Osteocyte (in vitro differentiated cells): ENCODE measurements at regions not wholly inside any gene's neighbourhood (a gene's known extent, or its start where the extent isn't known, plus 50 kb on each side); places are given as distances from the start of the nearest gene placed in this dataset.

ENCODE experiments used
- DNase-seq: peaks from one replicate; pipeline ENCODE4 v3.0.0; 2021; ENCODE audit warnings: mixed read lengths; ENCODE audit not compliant: unreplicated experiment; ENCODE audit errors: extremely low spot score
- H3K27ac Mint-ChIP-seq: one replicate; pipeline ENCODE4 v1.8.0; 2021; ENCODE audit warnings: mild to moderate bottlenecking, mixed read lengths; ENCODE audit not compliant: unreplicated experiment
- H3K27me3 Mint-ChIP-seq: one replicate; pipeline ENCODE4 v1.8.0; 2021; ENCODE audit warnings: mixed read lengths; ENCODE audit not compliant: unreplicated experiment
- H3K36me3 Mint-ChIP-seq: one replicate; pipeline ENCODE4 v1.8.0; 2021; ENCODE audit warnings: mixed read lengths; ENCODE audit not compliant: unreplicated experiment
- H3K4me1 Mint-ChIP-seq: one replicate; pipeline ENCODE4 v1.8.0; 2021; ENCODE audit warnings: mixed read lengths; ENCODE audit not compliant: unreplicated experiment
- H3K4me3 Mint-ChIP-seq: one replicate; pipeline ENCODE4 v1.8.0; 2021; ENCODE audit warnings: mild to moderate bottlenecking, moderate library complexity, mixed read lengths; ENCODE audit not compliant: unreplicated experiment
- H3K9me3 Mint-ChIP-seq: one replicate; pipeline ENCODE4 v1.8.0; 2021; ENCODE audit warnings: mixed read lengths; ENCODE audit not compliant: unreplicated experiment
- CTCF ChIP-seq: fragments of 200-600 bp; sonication (generic); IDR thresholded peaks from 2 replicates; pipeline ENCODE4 v1.5.0; 2021; ENCODE audit warnings: antibody characterized with exemption, mild to moderate bottlenecking, moderate library complexity

- DNase-seq, result no peak
- Mint-ChIP-seq H3K4me1 (no peaks in the 10 kb centered on the region), H3K27ac (no peak overlapping the region), H3K36me3 (no peaks in the 10 kb centered on the region), H3K4me3 (no peak overlapping the region), H3K27me3 (no peaks in the 10 kb centered on the region), H3K9me3 (no peaks in the 10 kb centered on the region)
- no peak for TF ChIP-seq CTCF
Measured at GRCh38 chr11:79942090-79942489, 501.3 kb upstream of the TENM4 start.

GRCh38 chr11:79940974-79941735 lies 500.3 kb upstream of the TENM4 start:
- no peak overlapping the region for H3K27ac Mint-ChIP-seq
- H3K4me1 Mint-ChIP-seq, result no peaks in the 10 kb centered on the region
- no peaks in the 10 kb centered on the region for H3K27me3 Mint-ChIP-seq
- no peak for DNase-seq
- no peak overlapping the region for H3K4me3 Mint-ChIP-seq
- TF ChIP-seq CTCF, result no peak
- H3K36me3 Mint-ChIP-seq, result no peaks in the 10 kb centered on the region
- peaks cover 4% of the 10 kb centered on the region for H3K9me3 Mint-ChIP-seq

- Mint-ChIP-seq H3K9me3 (peaks cover 4% of the 10 kb centered on the region), H3K27ac (no peak overlapping the region), H3K36me3 (no peaks in the 10 kb centered on the region), H3K4me1 (no peaks in the 10 kb centered on the region), H3K27me3 (no peaks in the 10 kb centered on the region), H3K4me3 (no peak overlapping the region)
- no peak for DNase-seq
- TF ChIP-seq CTCF, result no peak
Measured at GRCh38 chr11:79940165-79940564, 499.3 kb upstream of the TENM4 start.

GRCh38 chr11:79939111-79939510 lies 498.3 kb upstream of the TENM4 start:
- H3K4me3 Mint-ChIP-seq, result no peak overlapping the region
- no peak for TF ChIP-seq CTCF
- H3K27ac Mint-ChIP-seq, result no peak overlapping the region
- DNase-seq, result no peak
- no peaks in the 10 kb centered on the region for H3K36me3 Mint-ChIP-seq
- H3K4me1 Mint-ChIP-seq, result no peaks in the 10 kb centered on the region
- H3K9me3 Mint-ChIP-seq, result peaks cover 4% of the 10 kb centered on the region
- H3K27me3 Mint-ChIP-seq, result no peaks in the 10 kb centered on the region

GRCh38 chr11:79937676-79938334 lies 497.0 kb upstream of the TENM4 start:
- Mint-ChIP-seq H3K27ac (no peak overlapping the region), H3K27me3 (no peaks in the 10 kb centered on the region), H3K9me3 (peaks cover 4% of the 10 kb centered on the region), H3K4me3 (no peak overlapping the region), H3K4me1 (no peaks in the 10 kb centered on the region), H3K36me3 (no peaks in the 10 kb centered on the region)
- DNase-seq, result no peak
- no peak for TF ChIP-seq CTCF
